HCT116 (cell line): ENCODE measurements at regions not wholly inside any gene's neighbourhood (a gene's known extent, or its start where the extent isn't known, plus 50 kb on each side); places are given as distances from the start of the nearest gene placed in this dataset.

Source experiments
- FOSL1 ChIP-seq: IDR thresholded peaks from 2 replicates; pipeline ENCODE4 v1.6.1; 2012; ENCODE audit warnings: low read depth
- POLR2AphosphoS5 ChIP-seq: IDR thresholded peaks from 2 replicates; pipeline ENCODE4 v1.6.1; 2011; ENCODE audit warnings: mild to moderate bottlenecking, low read depth, low read length, moderate library complexity
- SP1 ChIP-seq: IDR thresholded peaks from 2 replicates; pipeline ENCODE4 v1.6.1; 2012; ENCODE audit warnings: low read depth
- TF ChIP-seq, protein P1 (sequence below): IDR thresholded peaks from 2 replicates; pipeline ENCODE4 v1.6.1; 2011; ENCODE audit warnings: mild to moderate bottlenecking, low read length, moderate library complexity; ENCODE audit not compliant: insufficient replicate concordance; ENCODE audit errors: extremely low read depth
- TF ChIP-seq, protein P2 (sequence below), 3 experiments: fragments of 200-600 bp in 1 of 3; sonication (generic) in 1 of 3; IDR thresholded peaks in 2 of 3; conservative IDR thresholded peaks in 1 of 3; 2 replicates each; pipeline ENCODE4 v1.5.1; 2012 to 2017; ENCODE audit warnings: low read depth in 2 of 3, low read length in 2 of 3, antibody characterized with exemption in 1 of 3, borderline replicate concordance in 1 of 3, control low read depth in 1 of 3, mild to moderate bottlenecking in 1 of 3, mixed read lengths in 1 of 3, mixed run types in 1 of 3, moderate library complexity in 1 of 3; ENCODE audit not compliant: insufficient read depth in 1 of 3

DNA sequence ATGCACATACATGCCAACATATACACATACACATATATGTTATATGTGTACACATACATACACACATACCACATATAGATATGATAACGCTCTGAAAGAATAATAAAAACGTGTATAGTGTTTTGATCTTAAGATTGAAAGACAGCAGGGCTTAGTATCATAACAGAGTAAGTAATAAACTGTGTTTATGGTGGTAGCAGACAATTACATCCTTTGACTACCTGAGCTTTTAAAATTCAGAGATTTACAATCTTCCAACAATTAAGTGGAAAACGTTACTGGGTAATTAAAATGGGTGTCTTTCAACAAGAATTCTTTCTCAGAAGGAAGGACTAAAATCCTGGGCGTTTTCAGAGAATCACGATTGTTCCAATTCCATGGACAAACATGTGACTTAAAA lies 552.4 kb downstream of the EPHA4 start:
- TF ChIP-seq POLR2AphosphoS5, result no peak
- no peak for TF ChIP-seq FOSL1
- TF ChIP-seq, protein P1, sequence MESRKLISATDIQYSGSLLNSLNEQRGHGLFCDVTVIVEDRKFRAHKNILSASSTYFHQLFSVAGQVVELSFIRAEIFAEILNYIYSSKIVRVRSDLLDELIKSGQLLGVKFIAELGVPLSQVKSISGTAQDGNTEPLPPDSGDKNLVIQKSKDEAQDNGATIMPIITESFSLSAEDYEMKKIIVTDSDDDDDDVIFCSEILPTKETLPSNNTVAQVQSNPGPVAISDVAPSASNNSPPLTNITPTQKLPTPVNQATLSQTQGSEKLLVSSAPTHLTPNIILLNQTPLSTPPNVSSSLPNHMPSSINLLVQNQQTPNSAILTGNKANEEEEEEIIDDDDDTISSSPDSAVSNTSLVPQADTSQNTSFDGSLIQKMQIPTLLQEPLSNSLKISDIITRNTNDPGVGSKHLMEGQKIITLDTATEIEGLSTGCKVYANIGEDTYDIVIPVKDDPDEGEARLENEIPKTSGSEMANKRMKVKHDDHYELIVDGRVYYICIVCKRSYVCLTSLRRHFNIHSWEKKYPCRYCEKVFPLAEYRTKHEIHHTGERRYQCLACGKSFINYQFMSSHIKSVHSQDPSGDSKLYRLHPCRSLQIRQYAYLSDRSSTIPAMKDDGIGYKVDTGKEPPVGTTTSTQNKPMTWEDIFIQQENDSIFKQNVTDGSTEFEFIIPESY, result no peak
- TF ChIP-seq, protein P2, sequence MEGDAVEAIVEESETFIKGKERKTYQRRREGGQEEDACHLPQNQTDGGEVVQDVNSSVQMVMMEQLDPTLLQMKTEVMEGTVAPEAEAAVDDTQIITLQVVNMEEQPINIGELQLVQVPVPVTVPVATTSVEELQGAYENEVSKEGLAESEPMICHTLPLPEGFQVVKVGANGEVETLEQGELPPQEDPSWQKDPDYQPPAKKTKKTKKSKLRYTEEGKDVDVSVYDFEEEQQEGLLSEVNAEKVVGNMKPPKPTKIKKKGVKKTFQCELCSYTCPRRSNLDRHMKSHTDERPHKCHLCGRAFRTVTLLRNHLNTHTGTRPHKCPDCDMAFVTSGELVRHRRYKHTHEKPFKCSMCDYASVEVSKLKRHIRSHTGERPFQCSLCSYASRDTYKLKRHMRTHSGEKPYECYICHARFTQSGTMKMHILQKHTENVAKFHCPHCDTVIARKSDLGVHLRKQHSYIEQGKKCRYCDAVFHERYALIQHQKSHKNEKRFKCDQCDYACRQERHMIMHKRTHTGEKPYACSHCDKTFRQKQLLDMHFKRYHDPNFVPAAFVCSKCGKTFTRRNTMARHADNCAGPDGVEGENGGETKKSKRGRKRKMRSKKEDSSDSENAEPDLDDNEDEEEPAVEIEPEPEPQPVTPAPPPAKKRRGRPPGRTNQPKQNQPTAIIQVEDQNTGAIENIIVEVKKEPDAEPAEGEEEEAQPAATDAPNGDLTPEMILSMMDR (IDR thresholded peaks at IDR 0.05 in 2 of 3, conservative IDR thresholded peaks at IDR 0.05 in 1 of 3; ENCODE audit: borderline replicate concordance in 1 of 3, insufficient read depth in 1 of 3, low read depth in 2 of 3, low read length in 2 of 3), result no peak
- TF ChIP-seq SP1, result no peak
